Mesenchymal stem cell (in vitro differentiated cells and primary cell): ENCODE measurements at regions not wholly inside any gene's neighbourhood (a gene's known extent, or its start where the extent isn't known, plus 50 kb on each side); places are given as distances from the start of the nearest gene placed in this dataset.

ENCODE experiments used
- DNase-seq: peaks from one replicate; pipeline ENCODE4 v3.0.0-alpha.2; 2013
- H2AFZ ChIP-seq: one replicate; pipeline ENCODE4 v1.6.1; 2013; ENCODE audit warnings: low read depth, mild to moderate bottlenecking, control low read depth, inconsistent platforms, low read length, moderate library complexity
- H2AK5ac ChIP-seq: 2 replicates; pipeline ENCODE4 v1.6.1; 2013; ENCODE audit warnings: low read length, moderate library complexity, mild to moderate bottlenecking, inconsistent platforms; ENCODE audit not compliant: severe bottlenecking
- H2BK120ac ChIP-seq: one replicate; pipeline ENCODE4 v1.6.1; 2013; ENCODE audit warnings: low read depth, mild to moderate bottlenecking, inconsistent platforms, low read length, moderate library complexity
- H2BK12ac ChIP-seq, 2 experiments: one replicate each; pipeline ENCODE4 v1.6.1; 2013; ENCODE audit warnings: inconsistent platforms in 2 of 2, low read length in 2 of 2, mild to moderate bottlenecking in 2 of 2, moderate library complexity in 2 of 2, control low read depth in 1 of 2
- H2BK15ac ChIP-seq: one replicate; pipeline ENCODE4 v1.6.1; 2013; ENCODE audit warnings: mild to moderate bottlenecking, low read depth, inconsistent platforms; ENCODE audit not compliant: poor library complexity, severe bottlenecking
- H2BK5ac ChIP-seq: 2 replicates; pipeline ENCODE4 v1.6.1; 2013; ENCODE audit warnings: low read depth, mild to moderate bottlenecking, low read length, control low read depth, inconsistent platforms; ENCODE audit not compliant: poor library complexity, severe bottlenecking
- H3K14ac ChIP-seq, 2 experiments: one replicate each; pipeline ENCODE4 v1.6.1; 2013; ENCODE audit warnings: inconsistent platforms in 2 of 2, low read length in 2 of 2, control low read depth in 1 of 2, mild to moderate bottlenecking in 1 of 2, moderate library complexity in 1 of 2
- H3K18ac ChIP-seq, 2 experiments: one replicate each; pipeline ENCODE4 v1.6.1; 2013; ENCODE audit warnings: inconsistent platforms in 2 of 2, low read length in 2 of 2, control low read depth in 1 of 2, low read depth in 1 of 2, mild to moderate bottlenecking in 1 of 2
- H3K23ac ChIP-seq, 2 experiments: one replicate each; pipeline ENCODE4 v1.6.1; 2013; ENCODE audit warnings: inconsistent platforms in 2 of 2, low read length in 2 of 2, mild to moderate bottlenecking in 2 of 2, moderate library complexity in 2 of 2, control low read depth in 1 of 2
- H3K27ac ChIP-seq: 2 replicates; pipeline ENCODE4 v1.5.1; 2013; ENCODE audit warnings: mild to moderate bottlenecking, moderate library complexity, low read length, control low read depth, inconsistent platforms; ENCODE audit not compliant: poor library complexity, severe bottlenecking
- H3K27me3 ChIP-seq, 2 experiments: 2 replicates each; pipeline versions ENCODE4 v1.6.1 to v1.7.0; 2013; ENCODE audit warnings: low read length in 2 of 2, mild to moderate bottlenecking in 2 of 2, moderate library complexity in 2 of 2, control low read depth in 1 of 2, inconsistent platforms in 1 of 2; ENCODE audit not compliant: control insufficient read depth in 1 of 2, insufficient read depth in 1 of 2
- H3K36me3 ChIP-seq, 2 experiments: 2 replicates each; pipeline versions ENCODE4 v1.6.1 to v1.7.0; 2013; ENCODE audit warnings: low read length in 2 of 2, control low read depth in 1 of 2, inconsistent platforms in 1 of 2, low read depth in 1 of 2, mild to moderate bottlenecking in 1 of 2; ENCODE audit not compliant: insufficient read depth in 2 of 2, control insufficient read depth in 1 of 2
- H3K4ac ChIP-seq, 2 experiments: one replicate each; pipeline ENCODE4 v1.6.1; 2013; ENCODE audit warnings: inconsistent platforms in 2 of 2, low read length in 2 of 2, mild to moderate bottlenecking in 2 of 2, moderate library complexity in 2 of 2, control low read depth in 1 of 2, low read depth in 1 of 2
- H3K4me1 ChIP-seq: 2 replicates; pipeline ENCODE4 v1.6.1; 2013; ENCODE audit warnings: low read depth, low read length, control low read depth; ENCODE audit not compliant: control insufficient read depth, insufficient read depth
- H3K4me2 ChIP-seq: 2 replicates; pipeline ENCODE4 v1.6.1; 2013; ENCODE audit warnings: low read length, mild to moderate bottlenecking, inconsistent platforms; ENCODE audit not compliant: poor library complexity, severe bottlenecking
- H3K4me3 ChIP-seq, 2 experiments: 2 replicates each; pipeline versions ENCODE4 v1.5.1 to v1.7.0; 2013; ENCODE audit warnings: low read length in 2 of 2, mild to moderate bottlenecking in 2 of 2, control low read depth in 1 of 2, low read depth in 1 of 2; ENCODE audit not compliant: insufficient read depth in 1 of 2
- H3K79me1 ChIP-seq: replicated peaks from 2 replicates; pipeline ENCODE4 v1.6.1; 2013; ENCODE audit warnings: mild to moderate bottlenecking, control low read depth, low read length, inconsistent platforms; ENCODE audit not compliant: poor library complexity, severe bottlenecking
- H3K9ac ChIP-seq: 2 replicates; pipeline ENCODE4 v1.7.0; 2013; ENCODE audit warnings: mild to moderate bottlenecking, low read length, moderate library complexity
- H3K9me3 ChIP-seq: 2 replicates; pipeline ENCODE4 v1.7.0; 2013; ENCODE audit warnings: mild to moderate bottlenecking, low read length; ENCODE audit not compliant: control insufficient read depth
- H4K8ac ChIP-seq: one replicate; pipeline ENCODE4 v1.6.1; 2013; ENCODE audit warnings: inconsistent platforms, mild to moderate bottlenecking, low read length, moderate library complexity
- H4K91ac ChIP-seq: one replicate; pipeline ENCODE4 v1.6.1; 2013; ENCODE audit warnings: mild to moderate bottlenecking, low read length, inconsistent platforms
- WGBS: methylation state at CpG from one replicate; pipeline ENCODE4 v1.1.7; 2013; ENCODE audit warnings: mixed read lengths; 5-methylcytosine and 5-hydroxymethylcytosine counted together

DNA sequence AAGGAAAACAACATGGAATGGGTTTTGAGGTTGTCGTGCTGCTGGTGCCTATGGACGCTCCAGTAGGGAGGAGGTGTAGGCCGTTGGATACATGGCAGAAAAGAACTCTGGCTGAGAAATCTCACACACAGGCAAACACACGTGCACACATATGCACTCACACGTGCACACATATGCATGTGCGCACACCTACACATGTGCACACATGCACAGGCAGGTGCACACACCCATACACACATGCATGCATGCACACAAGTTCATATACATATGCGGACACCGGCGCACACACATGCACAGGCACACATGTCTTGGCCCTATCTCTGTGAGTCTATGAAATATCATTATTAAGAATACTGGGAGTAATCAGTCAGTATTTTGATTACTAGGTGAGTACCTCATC, 150.4 kb downstream of the LRRC30 start:
- Histone ChIP-seq H3K18ac (no peak overlapping the region), H3K4ac (no peak overlapping the region), H3K27ac (no peak overlapping the region), H4K8ac (no peak overlapping the region), H2AK5ac (no peak overlapping the region), H3K9me3 (peaks cover 17% of the 10 kb centered on the region), H2BK12ac (no peak overlapping the region), H3K4me1 (peaks cover 4% of the 10 kb centered on the region), H2AFZ (no peak overlapping the region), H2BK15ac (no peak overlapping the region), H3K4me3 (no peak overlapping the region), H3K79me1 (no peaks in the 10 kb centered on the region), H2BK5ac (no peak overlapping the region), H3K23ac (no peak overlapping the region), H3K4me2 (no peak overlapping the region), H3K27me3 (peaks cover 32 to 48% of the 10 kb centered on the region in 2 experiments), H2BK120ac (no peak overlapping the region), H3K9ac (no peak overlapping the region), H3K14ac (no peak overlapping the region), H4K91ac (no peak overlapping the region), H3K36me3 (no peaks in the 10 kb centered on the region)
- no peak for DNase-seq
- WGBS: 86% methylated on average over 6 of the region's 9 CpGs

DNA sequence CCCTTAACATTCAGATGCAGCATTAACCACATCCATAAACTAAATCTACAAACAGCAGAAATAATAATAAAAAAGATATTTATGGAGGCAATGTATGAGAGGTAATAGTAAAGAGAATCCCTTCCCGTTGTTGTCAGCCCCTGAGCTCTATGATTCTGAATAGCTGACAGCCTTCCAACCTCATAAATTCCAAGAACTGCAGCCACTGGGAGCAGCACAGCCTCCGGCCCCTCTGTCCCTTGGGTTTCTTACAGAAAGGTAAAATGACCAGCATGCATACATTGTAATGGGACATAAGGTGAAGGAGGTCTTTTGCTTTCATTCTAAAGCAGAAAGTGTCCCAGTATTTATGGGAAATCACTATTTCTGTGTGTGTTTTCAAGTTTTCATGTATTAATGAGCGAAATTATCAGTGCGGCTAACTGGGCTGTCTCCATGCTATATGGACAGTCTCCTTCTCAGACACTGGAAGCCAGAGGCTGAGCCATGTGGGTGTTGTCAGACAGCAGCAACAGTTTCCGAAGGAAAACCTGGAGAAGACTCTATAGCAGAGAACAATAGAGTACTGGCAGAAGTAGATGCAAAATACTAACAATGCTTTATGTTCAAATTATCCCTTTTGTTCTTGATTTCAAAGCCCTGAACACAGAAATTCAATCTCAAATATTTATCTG, 151.6 kb downstream of the LRRC30 start:
- H3K4me2 ChIP-seq: no peak overlapping the region
- H2BK15ac ChIP-seq: no peak overlapping the region
- no peak overlapping the region for H3K23ac ChIP-seq
- no peak overlapping the region for H3K4ac ChIP-seq
- H3K4me1 ChIP-seq: peaks cover 4% of the 10 kb centered on the region
- peaks cover 8% of the 10 kb centered on the region for H3K9me3 ChIP-seq
- WGBS: 82% methylated on average over 4 of the region's 5 CpGs
- no peak for DNase-seq
- no peak overlapping the region for H4K8ac ChIP-seq
- H3K9ac ChIP-seq: no peak overlapping the region
- no peak overlapping the region for H2BK12ac ChIP-seq
- H4K91ac ChIP-seq: no peak overlapping the region
- no peaks in the 10 kb centered on the region for H3K36me3 ChIP-seq
- no peak overlapping the region for H2BK5ac ChIP-seq
- no peak overlapping the region for H3K4me3 ChIP-seq
- H3K14ac ChIP-seq: no peak overlapping the region
- no peak overlapping the region for H3K27ac ChIP-seq
- H3K79me1 ChIP-seq: no peaks in the 10 kb centered on the region
- H3K27me3 ChIP-seq: peaks cover 32 to 49% of the 10 kb centered on the region in 2 experiments
- no peak overlapping the region for H2BK120ac ChIP-seq
- no peak overlapping the region for H2AK5ac ChIP-seq
- H3K18ac ChIP-seq: no peak overlapping the region
- no peak overlapping the region for H2AFZ ChIP-seq

DNA sequence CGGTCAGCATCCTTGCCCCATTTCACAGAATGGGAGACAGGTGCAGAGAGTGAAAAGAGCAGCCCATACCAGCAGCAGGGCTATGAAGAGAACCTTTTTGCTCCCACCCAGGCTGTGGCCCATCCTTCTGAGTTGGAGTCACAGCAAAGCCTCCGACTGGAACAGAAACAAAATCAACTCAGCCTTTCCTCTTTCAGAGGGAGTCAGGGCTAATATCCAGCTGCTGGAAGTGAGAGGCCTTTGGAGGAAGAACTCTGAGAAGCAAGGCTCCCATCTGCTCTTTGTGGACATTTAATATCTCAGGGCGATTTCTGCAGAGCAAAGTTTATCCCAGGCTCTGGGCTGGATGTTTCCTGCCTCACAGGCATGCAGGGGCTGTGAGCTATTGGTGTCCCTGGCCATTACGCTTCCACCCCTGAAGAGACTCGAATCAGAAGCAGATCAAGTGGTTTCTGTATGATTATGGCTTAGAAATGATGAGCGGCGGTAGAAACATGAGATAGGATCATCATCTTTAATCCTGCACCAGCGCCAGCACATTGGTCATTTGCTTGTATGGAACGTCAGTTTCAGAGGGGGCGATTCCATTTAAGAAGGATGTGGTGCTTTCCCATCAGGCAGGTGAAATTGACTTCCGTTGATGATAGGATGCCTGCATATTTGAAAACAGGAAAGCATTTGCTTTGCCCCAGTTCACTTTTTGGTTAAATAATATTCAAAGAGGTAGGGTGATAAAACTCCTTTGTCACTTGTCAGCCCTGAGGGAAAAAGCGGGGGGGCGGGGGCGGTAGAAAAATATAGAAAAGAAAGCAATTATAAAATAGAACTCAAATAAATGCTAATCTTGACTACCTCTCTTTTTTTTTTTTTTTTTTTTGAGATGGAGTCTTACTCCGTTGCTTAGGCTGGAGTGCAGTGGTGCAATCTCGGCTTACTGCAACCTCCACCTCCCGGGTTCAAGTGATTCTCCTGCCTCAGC, 152.4 kb downstream of the LRRC30 start:
- no peak overlapping the region for H3K4ac ChIP-seq
- no peak overlapping the region for H4K8ac ChIP-seq
- DNase-seq: no peak
- no peak overlapping the region for H4K91ac ChIP-seq
- H2AK5ac ChIP-seq: no peak overlapping the region
- peaks cover 32 to 55% of the 10 kb centered on the region in 2 experiments for H3K27me3 ChIP-seq
- WGBS: 77% methylated on average over 10 of the region's 17 CpGs
- H3K4me2 ChIP-seq: no peak overlapping the region
- H2BK120ac ChIP-seq: no peak overlapping the region
- H2BK5ac ChIP-seq: no peak overlapping the region
- H2BK12ac ChIP-seq: no peak overlapping the region
- no peaks in the 10 kb centered on the region for H3K36me3 ChIP-seq
- no peak overlapping the region for H3K14ac ChIP-seq
- H3K9ac ChIP-seq: no peak overlapping the region
- no peak overlapping the region for H3K23ac ChIP-seq
- H2AFZ ChIP-seq: no peak overlapping the region
- no peak overlapping the region for H3K4me3 ChIP-seq
- H3K27ac ChIP-seq: no peak overlapping the region
- H3K9me3 ChIP-seq: peaks cover 2% of the 10 kb centered on the region
- H2BK15ac ChIP-seq: no peak overlapping the region
- no peak overlapping the region for H3K18ac ChIP-seq
- H3K4me1 ChIP-seq: peaks cover 4% of the 10 kb centered on the region
- no peaks in the 10 kb centered on the region for H3K79me1 ChIP-seq

DNA sequence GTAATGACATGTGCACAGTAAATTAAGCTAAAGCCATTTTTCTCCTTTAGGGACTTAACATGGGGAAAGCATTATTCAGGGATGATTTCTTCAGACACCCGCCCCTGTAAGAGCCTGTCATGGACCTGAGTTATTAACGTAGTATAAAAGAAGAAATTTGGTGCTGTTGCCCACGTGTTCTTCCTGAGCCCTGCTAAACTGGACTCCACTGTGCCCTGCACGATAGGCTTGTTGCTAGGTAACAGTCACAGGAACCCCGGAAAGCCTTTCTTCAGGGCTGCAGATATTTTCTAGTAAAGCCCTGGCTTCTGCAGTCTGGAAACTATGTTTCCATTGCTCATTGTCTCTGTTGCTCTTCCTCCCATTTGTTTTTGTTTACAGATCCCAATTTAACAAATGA, 157.9 kb downstream of the LRRC30 start:
- Histone ChIP-seq H4K91ac (no peak overlapping the region), H3K27me3 (peaks cover 21 to 22% of the 10 kb centered on the region in 2 experiments), H3K4me2 (no peak overlapping the region), H3K4ac (no peak overlapping the region), H3K9me3 (no peaks in the 10 kb centered on the region), H3K18ac (no peak overlapping the region), H2BK5ac (no peak overlapping the region), H3K36me3 (no peaks in the 10 kb centered on the region), H3K27ac (no peak overlapping the region), H3K23ac (no peak overlapping the region), H4K8ac (no peak overlapping the region), H3K4me3 (no peak overlapping the region), H2AFZ (no peak overlapping the region), H2BK120ac (no peak overlapping the region), H3K14ac (no peak overlapping the region), H3K9ac (no peak overlapping the region), H2BK12ac (no peak overlapping the region), H3K79me1 (no peaks in the 10 kb centered on the region), H2AK5ac (no peak overlapping the region), H3K4me1 (no peaks in the 10 kb centered on the region), H2BK15ac (no peak overlapping the region)
- DNase-seq: no peak
- 70% methylated on average over 5 of the region's 5 CpGs for WGBS
